Body of pancreas (tissue), 4 donors: ENCODE measurements at regions not wholly inside any gene's neighbourhood (a gene's known extent, or its start where the extent isn't known, plus 50 kb on each side); places are given as distances from the start of the nearest gene placed in this dataset.

ENCODE experiments used
- ATAC-seq: fragments of 150-250 bp; one replicate; pipeline ENCODE4 v1.9.1; 2016
- DNase-seq, 4 donors: peaks; one replicate each; pipeline ENCODE4 v3.0.0-alpha.2; 2019
- H3K27ac ChIP-seq, 4 donors: fragments of 200-600 bp; sonication (generic); 1 replicate in 3 of 4; 2 replicates in 1 of 4; pipeline versions ENCODE4 v1.5.1 to v1.6.1; 2016 to 2019; ENCODE audit warnings: mild to moderate bottlenecking in 1 of 4, mixed read lengths in 1 of 4, moderate library complexity in 1 of 4
- H3K27me3 ChIP-seq, 2 donors: fragments of 200-600 bp; sonication (generic); one replicate each; pipeline ENCODE4 v1.6.0; 2016; ENCODE audit warnings: mild to moderate bottlenecking in 1 of 2
- H3K36me3 ChIP-seq, 2 donors: fragments of 200-600 bp; sonication (generic); replicated peaks in 1 of 2; 2 replicates each; pipeline ENCODE4 v1.5.1; 2016; ENCODE audit warnings: low read depth in 2 of 2; ENCODE audit not compliant: insufficient read depth in 1 of 2
- H3K4me1 ChIP-seq: fragments of 200-600 bp; sonication (generic); one replicate; pipeline ENCODE4 v1.6.0; 2016
- H3K4me3 ChIP-seq, 2 donors: fragments of 200-600 bp; sonication (generic); 1 replicate in 1 of 2; 2 replicates in 1 of 2; pipeline ENCODE4 v1.5.1; 2016 to 2019
- H3K9me3 ChIP-seq, 3 donors: fragments of 200-600 bp; sonication (generic); 1 replicate in 2 of 3; 2 replicates in 1 of 3; pipeline ENCODE4 v1.5.1; 2016
- CTCF ChIP-seq, 7 experiments: fragments of 450-650 bp in 4 of 7; fragments of 200-600 bp in 3 of 7; sonication (generic) in 3 of 7; IDR thresholded peaks; one replicate each; pipeline ENCODE4 v1.5.1; 2016 to 2019; ENCODE audit warnings: antibody characterized with exemption in 7 of 7
- POLR2A ChIP-seq, 3 donors: fragments of 450-650 bp; IDR thresholded peaks; one replicate each; pipeline ENCODE4 v1.6.1; 2016; ENCODE audit warnings: antibody characterized with exemption in 3 of 3, mild to moderate bottlenecking in 2 of 3
- WGBS, 2 donors: methylation state at CpG; one replicate each; pipeline ENCODE4 v1.1.5; 2017; 5-methylcytosine and 5-hydroxymethylcytosine counted together
- intact Hi-C: fragments of 100-400 bp; cut with DNase I; formaldehyde crosslinking; loops from one replicate; pipeline ENCODE4 v1.15.1; 2023

GRCh38 chr9:1580215-1580614, 434.9 kb upstream of the SMARCA2 start:
- H3K4me3 ChIP-seq, result no peak overlapping the region
- DNase-seq (no peak), ATAC-seq (no peak)
- H3K27ac ChIP-seq, result no peak overlapping the region
- H3K27me3 ChIP-seq, result no peaks in the 10 kb centered on the region
- no peaks in the 10 kb centered on the region for H3K4me1 ChIP-seq
- H3K9me3 ChIP-seq, result no peaks in the 10 kb centered on the region
- intact Hi-C loops, result no loop called here
- TF ChIP-seq CTCF (IDR thresholded peaks at IDR 0.05), result no peak
- no peak for TF ChIP-seq POLR2A (IDR thresholded peaks at IDR 0.05)
- H3K36me3 ChIP-seq, result no peaks in the 10 kb centered on the region

GRCh38 chr9:1581926-1582325, 433.2 kb upstream of the SMARCA2 start:
- Histone ChIP-seq H3K27me3 (no peaks in the 10 kb centered on the region), H3K9me3 (no peaks in the 10 kb centered on the region), H3K4me1 (no peaks in the 10 kb centered on the region), H3K4me3 (no peak overlapping the region), H3K36me3 (no peaks in the 10 kb centered on the region), H3K27ac (no peak overlapping the region)
- TF ChIP-seq POLR2A (IDR thresholded peaks at IDR 0.05) (no peak), CTCF (IDR thresholded peaks at IDR 0.05) (no peak)
- intact Hi-C loops, result no loop called here
- ATAC-seq (no peak), DNase-seq (no peak)

GRCh38 chr9:1591310-1591709, 423.8 kb upstream of the SMARCA2 start:
- Histone ChIP-seq H3K27ac (no peak overlapping the region), H3K36me3 (no peaks in the 10 kb centered on the region), H3K4me1 (no peaks in the 10 kb centered on the region), H3K9me3 (no peaks in the 10 kb centered on the region), H3K27me3 (no peaks in the 10 kb centered on the region), H3K4me3 (no peak overlapping the region)
- no peak for TF ChIP-seq POLR2A (IDR thresholded peaks at IDR 0.05)
- no peak for TF ChIP-seq CTCF (IDR thresholded peaks at IDR 0.05)
- WGBS, 2 donors, result 32 to 38% methylated on average over 1 of the region's 1 CpG
- DNase-seq (no peak), ATAC-seq (no peak)
- intact Hi-C loops, result no loop called here

- Histone ChIP-seq H3K4me3 (no peak overlapping the region), H3K9me3 (no peaks in the 10 kb centered on the region), H3K27ac (no peak overlapping the region), H3K4me1 (no peaks in the 10 kb centered on the region), H3K27me3 (no peaks in the 10 kb centered on the region), H3K36me3 (no peaks in the 10 kb centered on the region)
- no peak for DNase-seq
- WGBS, 2 donors, result 59 to 70% methylated on average over 2 of the region's 2 CpGs
- TF ChIP-seq CTCF (IDR thresholded peaks at IDR 0.05) (no peak), POLR2A (IDR thresholded peaks at IDR 0.05) (no peak)
- ATAC-seq, result no peak
- intact Hi-C loops, result no loop called here
Observed at GRCh38 chr9:1598270-1598669, 416.9 kb upstream of the SMARCA2 start.

GRCh38 chr9:1599961-1600360, 415.2 kb upstream of the SMARCA2 start:
- 11 to 19% methylated on average over 2 of the region's 2 CpGs for WGBS, 2 donors
- TF ChIP-seq CTCF (IDR thresholded peaks at IDR 0.05) (no peak), POLR2A (IDR thresholded peaks at IDR 0.05) (no peak)
- Histone ChIP-seq H3K4me1 (no peaks in the 10 kb centered on the region), H3K9me3 (no peaks in the 10 kb centered on the region), H3K36me3 (no peaks in the 10 kb centered on the region), H3K4me3 (no peak overlapping the region), H3K27me3 (no peaks in the 10 kb centered on the region), H3K27ac (no peak overlapping the region)
- intact Hi-C loops, result no loop called here
- no peak for ATAC-seq
- DNase-seq, result no peak
